Activated CD8-positive, alpha-beta T cell treated with anti-CD3 and anti-CD28 coated beads for 36 hours (primary cell): ENCODE measurements at regions not wholly inside any gene's neighbourhood (a gene's known extent, or its start where the extent isn't known, plus 50 kb on each side); places are given as distances from the start of the nearest gene placed in this dataset.

ENCODE experiments used
- ATAC-seq: fragments of 200-7000 bp; cut with Tn5 transposase; one replicate; pipeline ENCODE4 v1.10.0; 2021; ENCODE audit warnings: mild to moderate bottlenecking, moderate library complexity
- CTCF ChIA-PET: fragments of 350-600 bp; sonication (Branson Sonifier 250); formaldehyde crosslinking; loops from one replicate; lab custom pipeline; 2021; ENCODE audit warnings: antibody characterized with exemption; lab: Charles Lee
- POLR2A ChIA-PET: fragments of 350-600 bp; sonication (Branson Sonifier 250); formaldehyde crosslinking; loops from one replicate; lab custom pipeline; 2021; ENCODE audit warnings: antibody characterized with exemption; lab: Charles Lee
- DNase-seq: peaks from one replicate; pipeline ENCODE4 v3.0.0-alpha.2; 2020
- H3K27ac Mint-ChIP-seq: one replicate; pipeline ENCODE4 v1.8.0; 2021; ENCODE audit warnings: mild to moderate bottlenecking, mixed read lengths
- H3K27me3 Mint-ChIP-seq: one replicate; pipeline ENCODE4 v1.8.0; 2021; ENCODE audit warnings: mixed read lengths
- H3K36me3 Mint-ChIP-seq: one replicate; pipeline ENCODE4 v1.8.0; 2021; ENCODE audit warnings: low read depth, mixed read lengths
- H3K4me1 Mint-ChIP-seq: one replicate; pipeline ENCODE4 v1.8.0; 2021; ENCODE audit warnings: low read depth, mixed read lengths
- H3K4me3 Mint-ChIP-seq: one replicate; pipeline ENCODE4 v1.8.0; 2021; ENCODE audit warnings: mild to moderate bottlenecking, moderate library complexity, mixed read lengths
- H3K9me3 Mint-ChIP-seq: one replicate; pipeline ENCODE4 v1.8.0; 2021; ENCODE audit warnings: mixed read lengths
- intact Hi-C: fragments of 100-400 bp; cut with micrococcal nuclease; formaldehyde crosslinking; loops from one replicate; pipeline ENCODE4 v1.10.0; 2022
- TF ChIP-seq, protein P1 (sequence below): fragments of 200-600 bp; IDR thresholded peaks from one replicate; pipeline ENCODE4 v1.8.0; 2022; ENCODE audit warnings: antibody characterized with exemption, mild to moderate bottlenecking

DNA sequence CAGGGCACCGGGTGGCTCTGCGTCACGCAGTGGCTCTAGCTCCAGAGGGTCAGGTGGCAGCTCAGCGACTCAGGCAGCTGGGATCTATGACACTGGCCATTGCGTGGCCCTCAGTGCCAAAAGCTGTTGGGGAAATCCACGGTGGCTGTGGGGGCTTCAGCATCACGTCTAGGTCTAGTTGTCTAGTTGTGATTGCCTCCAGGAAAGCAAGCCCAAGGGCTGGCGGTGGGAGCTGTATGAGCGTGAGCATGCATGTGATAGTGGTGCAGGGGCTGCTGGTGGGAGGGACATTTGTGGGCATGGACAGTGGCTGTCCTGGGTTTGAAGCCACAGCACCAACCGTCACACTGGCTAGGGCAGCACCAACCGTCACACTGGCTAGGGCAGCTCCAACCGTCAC, 191.4 kb downstream of the THBS2 start:
- ATAC-seq (no peak), DNase-seq (no peak)
- intact Hi-C loops = no loop called here
- peaks cover 3% of the 10 kb centered on the region for H3K9me3 Mint-ChIP-seq
- peaks cover 3% of the 10 kb centered on the region for H3K27me3 Mint-ChIP-seq
- no peaks in the 10 kb centered on the region for H3K4me1 Mint-ChIP-seq
- H3K27ac Mint-ChIP-seq = no peak overlapping the region
- H3K36me3 Mint-ChIP-seq = no peaks in the 10 kb centered on the region
- TF ChIP-seq, protein P1, sequence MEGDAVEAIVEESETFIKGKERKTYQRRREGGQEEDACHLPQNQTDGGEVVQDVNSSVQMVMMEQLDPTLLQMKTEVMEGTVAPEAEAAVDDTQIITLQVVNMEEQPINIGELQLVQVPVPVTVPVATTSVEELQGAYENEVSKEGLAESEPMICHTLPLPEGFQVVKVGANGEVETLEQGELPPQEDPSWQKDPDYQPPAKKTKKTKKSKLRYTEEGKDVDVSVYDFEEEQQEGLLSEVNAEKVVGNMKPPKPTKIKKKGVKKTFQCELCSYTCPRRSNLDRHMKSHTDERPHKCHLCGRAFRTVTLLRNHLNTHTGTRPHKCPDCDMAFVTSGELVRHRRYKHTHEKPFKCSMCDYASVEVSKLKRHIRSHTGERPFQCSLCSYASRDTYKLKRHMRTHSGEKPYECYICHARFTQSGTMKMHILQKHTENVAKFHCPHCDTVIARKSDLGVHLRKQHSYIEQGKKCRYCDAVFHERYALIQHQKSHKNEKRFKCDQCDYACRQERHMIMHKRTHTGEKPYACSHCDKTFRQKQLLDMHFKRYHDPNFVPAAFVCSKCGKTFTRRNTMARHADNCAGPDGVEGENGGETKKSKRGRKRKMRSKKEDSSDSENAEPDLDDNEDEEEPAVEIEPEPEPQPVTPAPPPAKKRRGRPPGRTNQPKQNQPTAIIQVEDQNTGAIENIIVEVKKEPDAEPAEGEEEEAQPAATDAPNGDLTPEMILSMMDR = no peak
- ChIA-PET CTCF (no interaction called here), POLR2A (no interaction called here)
- H3K4me3 Mint-ChIP-seq = no peak overlapping the region

DNA sequence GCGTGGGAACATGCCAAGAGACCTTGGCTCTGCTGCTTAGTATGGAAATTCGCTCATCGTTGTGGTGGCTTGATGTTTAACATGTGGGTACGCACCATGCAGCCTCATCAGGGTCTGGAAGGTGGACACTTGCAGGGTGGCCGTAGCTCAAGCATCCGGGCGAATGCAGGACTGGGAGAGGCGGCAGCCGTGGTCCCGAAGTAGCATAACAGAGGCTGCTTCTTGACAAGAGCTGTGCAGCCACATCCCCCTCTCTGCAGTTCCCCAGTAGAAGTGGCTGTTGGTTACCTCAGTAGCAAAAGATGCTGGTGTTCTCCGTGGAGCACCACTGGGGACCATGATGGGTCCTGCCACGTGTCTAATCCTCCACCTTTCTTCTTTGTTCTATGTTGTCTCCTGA, 195.0 kb downstream of the THBS2 start:
- intact Hi-C loops = no loop called here
- no peak overlapping the region for H3K4me3 Mint-ChIP-seq
- DNase-seq (no peak), ATAC-seq (no peak)
- H3K9me3 Mint-ChIP-seq = peaks cover 3% of the 10 kb centered on the region
- no peaks in the 10 kb centered on the region for H3K36me3 Mint-ChIP-seq
- peaks cover 2% of the 10 kb centered on the region for H3K27me3 Mint-ChIP-seq
- POLR2A ChIA-PET = no interaction called here
- H3K27ac Mint-ChIP-seq = no peak overlapping the region
- no peaks in the 10 kb centered on the region for H3K4me1 Mint-ChIP-seq
- TF ChIP-seq, protein P1 = no peak
- CTCF ChIA-PET = no interaction called here

- intact Hi-C loops = no loop called here
- DNase-seq = no peak
- ATAC-seq = no peak
- ChIA-PET CTCF (no interaction called here), POLR2A (no interaction called here)
- H3K27ac Mint-ChIP-seq = no peak overlapping the region
- peaks cover 15% of the 10 kb centered on the region for H3K27me3 Mint-ChIP-seq
- TF ChIP-seq, protein P1 = no peak
- no peaks in the 10 kb centered on the region for H3K9me3 Mint-ChIP-seq
- H3K4me1 Mint-ChIP-seq = no peaks in the 10 kb centered on the region
- H3K4me3 Mint-ChIP-seq = no peak overlapping the region
- no peaks in the 10 kb centered on the region for H3K36me3 Mint-ChIP-seq
Measured at GRCh38 chr6:169052462-169052861, 201.2 kb downstream of the THBS2 start.

- intact Hi-C loops = no loop called here
- ATAC-seq (no peak), DNase-seq (no peak)
- Mint-ChIP-seq H3K4me3 (no peak overlapping the region), H3K27me3 (peaks cover 13% of the 10 kb centered on the region), H3K36me3 (no peaks in the 10 kb centered on the region), H3K27ac (no peak overlapping the region), H3K4me1 (no peaks in the 10 kb centered on the region), H3K9me3 (no peaks in the 10 kb centered on the region)
- CTCF ChIA-PET = no interaction called here
- POLR2A ChIA-PET = no interaction called here
- TF ChIP-seq, protein P1 = no peak
Measured at GRCh38 chr6:169051371-169051770, 202.3 kb downstream of the THBS2 start.

- CTCF ChIA-PET = no interaction called here
- POLR2A ChIA-PET = no interaction called here
- Mint-ChIP-seq H3K9me3 (no peaks in the 10 kb centered on the region), H3K27ac (no peak overlapping the region), H3K4me3 (no peak overlapping the region), H3K4me1 (no peaks in the 10 kb centered on the region), H3K36me3 (no peaks in the 10 kb centered on the region), H3K27me3 (peaks cover 13% of the 10 kb centered on the region)
- no peak for DNase-seq
- no peak for ATAC-seq
- TF ChIP-seq, protein P1 = no peak
- intact Hi-C loops = no loop called here
Measured at GRCh38 chr6:169048865-169049205, 204.8 kb downstream of the THBS2 start.
